ENCODE measurements at regions not wholly inside any gene's neighbourhood (a gene's known extent, or its start where the extent isn't known, plus 50 kb on each side); places are given as distances from the start of the nearest gene placed in this dataset.

DNA sequence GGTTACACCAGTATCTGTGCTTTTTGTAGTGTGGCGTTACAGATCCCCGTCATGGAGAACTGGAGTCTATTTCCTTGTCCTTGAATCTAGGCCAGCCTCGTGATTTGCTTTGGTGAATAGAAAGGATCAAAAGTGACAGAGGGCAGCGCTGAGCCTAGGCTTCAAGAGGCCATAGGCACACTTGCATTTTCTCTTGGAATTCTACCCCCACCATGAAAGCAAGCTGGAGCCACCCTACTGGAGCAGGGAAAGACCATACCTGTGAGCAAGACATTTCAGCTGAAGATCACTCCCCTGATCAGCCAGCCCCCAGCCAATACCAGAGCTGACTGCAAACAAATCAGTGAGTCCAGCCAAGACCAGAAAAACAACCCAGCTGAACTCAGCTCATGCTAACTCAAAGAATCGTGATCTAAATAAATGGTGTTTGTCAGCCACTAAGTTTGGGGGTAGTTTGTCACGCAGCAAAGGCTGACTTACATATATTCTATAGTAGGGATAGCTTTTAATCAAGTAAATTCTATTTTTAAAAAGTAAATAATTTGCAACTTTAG is 521.9 kb upstream of the TBX3 start:
- H3K36me3 Mint-ChIP-seq (ENCODE audit: low read depth) = no peaks in the 10 kb centered on the region
- POLR2A ChIA-PET = no interaction called here
- H3K4me3 Mint-ChIP-seq = no peak overlapping the region
- H3K27ac Mint-ChIP-seq = no peak overlapping the region
- H3K27me3 Mint-ChIP-seq = no peaks in the 10 kb centered on the region
- TF ChIP-seq CTCF (IDR thresholded peaks at IDR 0.05) = no peak
- intact Hi-C loops (cut with micrococcal nuclease) = no loop called here
- no peaks in the 10 kb centered on the region for H3K4me1 Mint-ChIP-seq
- ATAC-seq (ENCODE audit: low read depth) (no peak), DNase-seq (no peak)
- CTCF ChIA-PET = no interaction called here
- H3K9me3 Mint-ChIP-seq = no peaks in the 10 kb centered on the region

DNA sequence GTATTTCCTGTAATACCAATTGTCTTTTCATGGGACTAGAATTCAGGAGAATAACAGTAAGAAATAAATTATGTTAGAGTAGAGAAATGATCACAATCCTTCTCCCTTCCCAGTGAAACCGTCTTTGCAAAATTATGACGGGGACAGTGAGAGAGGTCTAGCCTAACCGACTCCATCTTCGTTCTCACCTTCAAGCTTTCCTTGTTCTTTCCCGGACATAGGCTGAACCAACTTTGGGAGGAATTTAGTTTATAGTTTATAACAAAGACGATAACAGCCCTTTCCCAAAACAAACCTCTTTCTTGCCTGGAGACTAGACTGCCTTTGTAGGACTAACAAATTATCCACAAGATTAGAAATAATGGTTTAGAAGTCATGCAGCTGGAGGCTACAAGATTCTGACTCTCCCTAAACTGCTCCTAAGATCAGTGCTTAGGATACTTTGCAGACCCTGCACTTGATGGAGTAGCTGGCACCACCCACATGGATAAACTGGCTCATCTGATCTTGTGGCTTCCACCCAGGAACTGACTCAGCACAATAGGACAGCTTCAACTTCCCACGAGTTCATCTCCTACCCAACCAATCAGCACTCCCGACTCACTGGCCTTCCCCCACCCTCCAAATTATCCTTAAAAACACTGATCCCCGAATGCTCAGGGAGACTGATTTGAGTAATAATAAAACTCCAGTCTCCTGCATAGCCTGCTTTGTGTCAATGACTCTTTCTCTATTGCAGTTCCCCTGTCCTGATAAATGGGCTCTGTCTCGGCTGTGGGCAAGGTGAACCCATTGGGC is 521.2 kb upstream of the TBX3 start:
- ChIA-PET POLR2A (no interaction called here), CTCF (no interaction called here)
- H3K4me3 Mint-ChIP-seq = no peak overlapping the region
- TF ChIP-seq CTCF (IDR thresholded peaks at IDR 0.05) = no peak
- no peaks in the 10 kb centered on the region for H3K27me3 Mint-ChIP-seq
- H3K27ac Mint-ChIP-seq = no peak overlapping the region
- DNase-seq = no peak
- no peak for ATAC-seq (ENCODE audit: low read depth)
- H3K36me3 Mint-ChIP-seq (ENCODE audit: low read depth) = no peaks in the 10 kb centered on the region
- intact Hi-C loops (cut with micrococcal nuclease) = no loop called here
- no peaks in the 10 kb centered on the region for H3K4me1 Mint-ChIP-seq
- no peaks in the 10 kb centered on the region for H3K9me3 Mint-ChIP-seq

DNA sequence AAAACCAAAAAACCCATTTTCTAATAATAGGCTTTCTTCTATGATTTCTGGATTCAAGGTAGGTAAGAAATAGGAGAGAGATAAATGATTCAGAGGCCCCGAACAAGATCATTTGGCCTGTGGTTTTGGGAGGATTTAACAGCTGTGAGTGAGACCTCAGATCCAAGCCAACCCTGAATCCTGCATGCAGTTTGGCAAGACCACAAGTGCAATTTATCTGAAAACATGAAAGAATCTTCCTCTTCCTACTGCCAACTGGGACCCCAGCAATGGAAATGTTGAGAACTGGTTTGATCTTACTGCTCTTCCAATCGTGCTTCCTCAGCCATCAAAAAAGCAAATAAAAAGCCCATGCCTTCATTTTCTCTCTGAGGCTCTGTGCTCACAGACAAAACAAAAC is 519.7 kb upstream of the TBX3 start:
- no peak overlapping the region for H3K27ac Mint-ChIP-seq
- no peaks in the 10 kb centered on the region for H3K36me3 Mint-ChIP-seq (ENCODE audit: low read depth)
- CTCF ChIA-PET = no interaction called here
- no peak for TF ChIP-seq CTCF (IDR thresholded peaks at IDR 0.05)
- H3K4me3 Mint-ChIP-seq = no peak overlapping the region
- POLR2A ChIA-PET = no interaction called here
- intact Hi-C loops (cut with micrococcal nuclease) = no loop called here
- no peaks in the 10 kb centered on the region for H3K4me1 Mint-ChIP-seq
- H3K27me3 Mint-ChIP-seq = no peaks in the 10 kb centered on the region
- no peak for ATAC-seq (ENCODE audit: low read depth)
- H3K9me3 Mint-ChIP-seq = no peaks in the 10 kb centered on the region
- no peak for DNase-seq

GRCh38 chr12:115201966-115202365 is 518.0 kb upstream of the TBX3 start:
- Mint-ChIP-seq H3K27ac (no peak overlapping the region), H3K36me3 (ENCODE audit: low read depth) (no peaks in the 10 kb centered on the region), H3K9me3 (no peaks in the 10 kb centered on the region), H3K27me3 (no peaks in the 10 kb centered on the region), H3K4me3 (no peak overlapping the region), H3K4me1 (no peaks in the 10 kb centered on the region)
- no peak for TF ChIP-seq CTCF (IDR thresholded peaks at IDR 0.05)
- CTCF ChIA-PET = no interaction called here
- POLR2A ChIA-PET = no interaction called here
- ATAC-seq (ENCODE audit: low read depth) = no peak
- intact Hi-C loops (cut with micrococcal nuclease) = no loop called here
- DNase-seq = no peak

DNA sequence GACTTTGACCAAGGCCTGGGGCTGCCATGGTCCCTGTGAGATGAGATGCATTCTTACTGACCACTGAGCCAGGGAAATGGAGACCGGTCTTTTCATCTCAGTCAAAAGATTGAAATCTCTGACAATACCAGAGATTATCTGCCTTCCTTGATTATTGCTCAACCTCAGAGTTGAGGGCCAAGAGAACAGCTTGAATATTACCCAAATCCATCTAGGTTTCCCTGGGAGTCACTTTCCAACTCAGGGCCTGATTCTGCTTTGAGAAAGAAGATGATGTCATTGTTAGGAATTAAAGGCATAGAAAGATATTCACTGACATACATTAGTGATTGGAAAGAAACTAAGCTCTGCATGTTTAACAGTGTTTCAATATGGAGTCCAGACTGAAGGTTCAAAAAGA is 515.9 kb upstream of the TBX3 start:
- no peak overlapping the region for H3K4me3 Mint-ChIP-seq
- H3K27me3 Mint-ChIP-seq = no peaks in the 10 kb centered on the region
- H3K9me3 Mint-ChIP-seq = no peaks in the 10 kb centered on the region
- ATAC-seq (ENCODE audit: low read depth) = no peak
- no peak for TF ChIP-seq CTCF (IDR thresholded peaks at IDR 0.05)
- ChIA-PET POLR2A (no interaction called here), CTCF (no interaction called here)
- H3K36me3 Mint-ChIP-seq (ENCODE audit: low read depth) = no peaks in the 10 kb centered on the region
- intact Hi-C loops (cut with micrococcal nuclease) = no loop called here
- DNase-seq = no peak
- H3K4me1 Mint-ChIP-seq = no peaks in the 10 kb centered on the region
- H3K27ac Mint-ChIP-seq = no peak overlapping the region

Measured in activated B cell treated with CpG ODN at 0.5 μM for 24 hours (primary cell).